ENCODE measurements at regions not wholly inside any gene's neighbourhood (a gene's known extent, or its start where the extent isn't known, plus 50 kb on each side); places are given as distances from the start of the nearest gene placed in this dataset.

DNA sequence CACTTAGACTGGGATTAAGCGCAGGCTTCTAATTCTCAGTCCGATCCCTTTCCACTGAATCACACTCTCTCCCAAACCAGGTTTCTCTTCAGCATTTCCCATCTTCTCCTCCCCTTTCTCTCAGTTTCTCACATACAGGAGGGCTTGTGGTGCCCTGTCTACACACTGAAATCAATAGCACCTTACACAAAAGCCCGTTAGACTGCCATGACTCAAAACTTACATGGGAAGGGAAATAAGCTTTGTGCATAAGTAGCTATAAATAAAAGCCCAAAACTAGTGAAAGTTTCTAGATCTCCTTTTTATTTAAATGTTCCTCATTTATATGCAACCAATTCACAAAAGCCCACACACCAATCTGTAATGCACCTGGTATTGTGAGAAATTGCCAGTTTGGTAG, 318.4 kb downstream of the TXNL1 start:
- Mint-ChIP-seq H3K27me3 (ENCODE audit: low read depth) (no peaks in the 10 kb centered on the region), H3K4me3 (no peak overlapping the region), H3K4me1 (peaks cover 4% of the 10 kb centered on the region in 2 experiments; a peak in 3 of 4 replicates), H3K9me3 (no peaks in the 10 kb centered on the region), H3K36me3 (ENCODE audit: insufficient read depth in 1 of 3, low read depth in 3 of 3) (no peaks in the 10 kb centered on the region), H3K27ac (no peak overlapping the region)
- Histone ChIP-seq H2AK5ac (ENCODE audit: insufficient read length, low read length) (no peak overlapping the region), H3T11ph (ENCODE audit: low read length) (no peak overlapping the region), H3K18ac (ENCODE audit: insufficient read length, low read depth, low read length) (no peak overlapping the region), H3K4me1 (ENCODE audit: insufficient read depth, low read length) (no peaks in the 10 kb centered on the region), H3K27me3 (ENCODE audit: insufficient read depth, low read length) (no peaks in the 10 kb centered on the region), H3K9ac (ENCODE audit: extremely low read depth, insufficient read length, low read length) (no peak overlapping the region), H2BK20ac (ENCODE audit: low read depth, low read length, poor library complexity, severe bottlenecking) (no peak overlapping the region), H3K79me1 (ENCODE audit: insufficient read depth, low read depth, low read length, poor library complexity, severe bottlenecking) (no peaks in the 10 kb centered on the region), H3K4me2 (ENCODE audit: insufficient read depth, insufficient read length, low read length) (no peak overlapping the region), H2BK12ac (ENCODE audit: insufficient read length, low read depth, low read length) (no peak overlapping the region), H4K91ac (ENCODE audit: insufficient read length, low read depth, low read length) (no peak overlapping the region), H2AFZ (ENCODE audit: low read length) (no peak overlapping the region), H2BK120ac (ENCODE audit: low read depth, low read length, poor library complexity, severe bottlenecking) (no peak overlapping the region), H3K23ac (ENCODE audit: insufficient read length, low read depth, low read length) (no peak overlapping the region), H3K23me2 (ENCODE audit: insufficient read length, low read depth, low read length, poor library complexity, severe bottlenecking) (no peaks in the 10 kb centered on the region), H4K8ac (replicated peaks; ENCODE audit: insufficient read length, low read depth, low read length) (no peak overlapping the region), H4K20me1 (ENCODE audit: control insufficient read depth, insufficient read depth, insufficient read length) (no peaks in the 10 kb centered on the region), H3K9me3 (ENCODE audit: control insufficient read depth, low read depth, low read length) (no peaks in the 10 kb centered on the region), H4K5ac (ENCODE audit: insufficient read length, low read depth, low read length) (no peak overlapping the region), H3K4ac (ENCODE audit: low read depth, low read length) (no peak overlapping the region), H2BK5ac (ENCODE audit: insufficient read length, low read length) (no peak overlapping the region), H2BK15ac (ENCODE audit: low read depth, low read length) (no peak overlapping the region), H3K79me2 (ENCODE audit: insufficient read depth, low read length) (no peaks in the 10 kb centered on the region), H3K14ac (ENCODE audit: insufficient read depth, low read length) (no peak overlapping the region), H3K27ac (ENCODE audit: insufficient read length, low read depth, low read length) (no peak overlapping the region), H3K56ac (ENCODE audit: insufficient read length, low read depth, low read length) (no peak overlapping the region)
- no CpG with 5 or more reads among the region's 3 CpGs for WGBS (ENCODE audit: extremely low coverage, insufficient read length, low lambda C conversion rate)
- TF ChIP-seq, protein P1, sequence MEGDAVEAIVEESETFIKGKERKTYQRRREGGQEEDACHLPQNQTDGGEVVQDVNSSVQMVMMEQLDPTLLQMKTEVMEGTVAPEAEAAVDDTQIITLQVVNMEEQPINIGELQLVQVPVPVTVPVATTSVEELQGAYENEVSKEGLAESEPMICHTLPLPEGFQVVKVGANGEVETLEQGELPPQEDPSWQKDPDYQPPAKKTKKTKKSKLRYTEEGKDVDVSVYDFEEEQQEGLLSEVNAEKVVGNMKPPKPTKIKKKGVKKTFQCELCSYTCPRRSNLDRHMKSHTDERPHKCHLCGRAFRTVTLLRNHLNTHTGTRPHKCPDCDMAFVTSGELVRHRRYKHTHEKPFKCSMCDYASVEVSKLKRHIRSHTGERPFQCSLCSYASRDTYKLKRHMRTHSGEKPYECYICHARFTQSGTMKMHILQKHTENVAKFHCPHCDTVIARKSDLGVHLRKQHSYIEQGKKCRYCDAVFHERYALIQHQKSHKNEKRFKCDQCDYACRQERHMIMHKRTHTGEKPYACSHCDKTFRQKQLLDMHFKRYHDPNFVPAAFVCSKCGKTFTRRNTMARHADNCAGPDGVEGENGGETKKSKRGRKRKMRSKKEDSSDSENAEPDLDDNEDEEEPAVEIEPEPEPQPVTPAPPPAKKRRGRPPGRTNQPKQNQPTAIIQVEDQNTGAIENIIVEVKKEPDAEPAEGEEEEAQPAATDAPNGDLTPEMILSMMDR (conservative IDR thresholded peaks at IDR 0.05): no peak
- no peak for DNase-seq
